ENCODE measurements at regions not wholly inside any gene's neighbourhood (a gene's known extent, or its start where the extent isn't known, plus 50 kb on each side); places are given as distances from the start of the nearest gene placed in this dataset.

GRCh38 chr7:94222516-94222915 lies 172.2 kb upstream of the COL1A2 start:
- TF ChIP-seq CTCF (conservative IDR thresholded peaks at IDR 0.05; ENCODE audit: low read depth, low read length) (no peak), EZH2 (IDR thresholded peaks at IDR 0.05; ENCODE audit: low read length, unreplicated experiment) (no peak), EZH2phosphoT487 (IDR thresholded peaks at IDR 0.05; ENCODE audit: borderline replicate concordance, low read length) (no peak)
